Activated CD8-positive, alpha-beta T cell treated with anti-CD3 and anti-CD28 coated beads for 36 hours (primary cell): ENCODE measurements at regions not wholly inside any gene's neighbourhood (a gene's known extent, or its start where the extent isn't known, plus 50 kb on each side); places are given as distances from the start of the nearest gene placed in this dataset.

Experiments
- ATAC-seq: fragments of 200-7000 bp; cut with Tn5 transposase; one replicate; pipeline ENCODE4 v1.10.0; 2021; ENCODE audit warnings: mild to moderate bottlenecking, moderate library complexity
- CTCF ChIA-PET: fragments of 350-600 bp; sonication (Branson Sonifier 250); formaldehyde crosslinking; loops from one replicate; lab custom pipeline; 2021; ENCODE audit warnings: antibody characterized with exemption; lab: Charles Lee
- POLR2A ChIA-PET: fragments of 350-600 bp; sonication (Branson Sonifier 250); formaldehyde crosslinking; loops from one replicate; lab custom pipeline; 2021; ENCODE audit warnings: antibody characterized with exemption; lab: Charles Lee
- DNase-seq: peaks from one replicate; pipeline ENCODE4 v3.0.0-alpha.2; 2020
- H3K27ac Mint-ChIP-seq: one replicate; pipeline ENCODE4 v1.8.0; 2021; ENCODE audit warnings: mild to moderate bottlenecking, mixed read lengths
- H3K27me3 Mint-ChIP-seq: one replicate; pipeline ENCODE4 v1.8.0; 2021; ENCODE audit warnings: mixed read lengths
- H3K36me3 Mint-ChIP-seq: one replicate; pipeline ENCODE4 v1.8.0; 2021; ENCODE audit warnings: low read depth, mixed read lengths
- H3K4me1 Mint-ChIP-seq: one replicate; pipeline ENCODE4 v1.8.0; 2021; ENCODE audit warnings: low read depth, mixed read lengths
- H3K4me3 Mint-ChIP-seq: one replicate; pipeline ENCODE4 v1.8.0; 2021; ENCODE audit warnings: mild to moderate bottlenecking, moderate library complexity, mixed read lengths
- H3K9me3 Mint-ChIP-seq: one replicate; pipeline ENCODE4 v1.8.0; 2021; ENCODE audit warnings: mixed read lengths
- intact Hi-C: fragments of 100-400 bp; cut with micrococcal nuclease; formaldehyde crosslinking; loops from one replicate; pipeline ENCODE4 v1.10.0; 2022
- TF ChIP-seq, protein P1 (sequence below): fragments of 200-600 bp; IDR thresholded peaks from one replicate; pipeline ENCODE4 v1.8.0; 2022; ENCODE audit warnings: antibody characterized with exemption, mild to moderate bottlenecking

DNA sequence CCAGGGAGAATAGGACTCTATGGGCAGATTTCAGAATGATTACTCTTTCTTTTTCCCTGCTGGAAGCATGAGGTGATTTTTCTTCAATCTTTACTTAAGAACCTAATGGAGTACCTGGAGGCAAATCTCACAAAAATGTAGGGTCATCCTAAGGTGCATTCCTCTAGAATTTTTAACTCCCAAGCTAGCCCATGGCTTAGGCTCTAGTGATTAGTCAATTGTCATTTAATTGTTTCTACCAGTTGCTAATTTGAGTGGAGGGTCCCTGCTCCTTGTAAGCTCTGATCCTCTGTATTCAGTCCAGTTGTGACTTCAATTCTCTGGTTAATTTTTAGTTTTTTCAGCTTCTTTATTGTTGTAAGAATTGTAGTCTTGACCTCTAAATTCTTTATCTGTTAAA is 467.0 kb downstream of the HTR1A start:
- no peak overlapping the region for H3K4me3 Mint-ChIP-seq
- H3K9me3 Mint-ChIP-seq, result peaks cover 2% of the 10 kb centered on the region
- CTCF ChIA-PET, result no interaction called here
- no peak overlapping the region for H3K27ac Mint-ChIP-seq
- TF ChIP-seq, protein P1, sequence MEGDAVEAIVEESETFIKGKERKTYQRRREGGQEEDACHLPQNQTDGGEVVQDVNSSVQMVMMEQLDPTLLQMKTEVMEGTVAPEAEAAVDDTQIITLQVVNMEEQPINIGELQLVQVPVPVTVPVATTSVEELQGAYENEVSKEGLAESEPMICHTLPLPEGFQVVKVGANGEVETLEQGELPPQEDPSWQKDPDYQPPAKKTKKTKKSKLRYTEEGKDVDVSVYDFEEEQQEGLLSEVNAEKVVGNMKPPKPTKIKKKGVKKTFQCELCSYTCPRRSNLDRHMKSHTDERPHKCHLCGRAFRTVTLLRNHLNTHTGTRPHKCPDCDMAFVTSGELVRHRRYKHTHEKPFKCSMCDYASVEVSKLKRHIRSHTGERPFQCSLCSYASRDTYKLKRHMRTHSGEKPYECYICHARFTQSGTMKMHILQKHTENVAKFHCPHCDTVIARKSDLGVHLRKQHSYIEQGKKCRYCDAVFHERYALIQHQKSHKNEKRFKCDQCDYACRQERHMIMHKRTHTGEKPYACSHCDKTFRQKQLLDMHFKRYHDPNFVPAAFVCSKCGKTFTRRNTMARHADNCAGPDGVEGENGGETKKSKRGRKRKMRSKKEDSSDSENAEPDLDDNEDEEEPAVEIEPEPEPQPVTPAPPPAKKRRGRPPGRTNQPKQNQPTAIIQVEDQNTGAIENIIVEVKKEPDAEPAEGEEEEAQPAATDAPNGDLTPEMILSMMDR, result no peak
- intact Hi-C loops, result no loop called here
- ATAC-seq (no peak), DNase-seq (no peak)
- POLR2A ChIA-PET, result no interaction called here
- no peaks in the 10 kb centered on the region for H3K4me1 Mint-ChIP-seq
- H3K27me3 Mint-ChIP-seq, result no peaks in the 10 kb centered on the region
- no peaks in the 10 kb centered on the region for H3K36me3 Mint-ChIP-seq

DNA sequence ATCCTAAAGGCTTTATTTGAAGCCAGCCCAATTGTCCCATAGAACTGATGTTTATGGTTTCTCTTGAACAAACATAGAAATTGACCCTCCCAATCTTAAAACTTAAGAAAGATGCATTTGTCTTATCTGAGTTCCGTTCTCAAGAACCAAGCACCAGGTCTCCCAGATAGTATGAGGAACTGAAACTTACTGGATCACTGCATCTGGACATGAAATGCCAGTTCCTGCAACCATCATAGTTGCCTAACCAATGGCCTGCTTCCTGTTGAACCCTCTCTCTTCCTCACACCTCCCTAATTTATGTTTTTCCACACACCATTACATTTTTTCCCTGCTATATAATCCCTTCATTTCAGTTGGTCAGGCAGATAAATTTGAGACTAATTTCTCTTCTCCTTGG is 478.9 kb downstream of the HTR1A start:
- no peaks in the 10 kb centered on the region for H3K9me3 Mint-ChIP-seq
- H3K36me3 Mint-ChIP-seq, result no peaks in the 10 kb centered on the region
- H3K27me3 Mint-ChIP-seq, result no peaks in the 10 kb centered on the region
- ChIA-PET POLR2A (no interaction called here), CTCF (no interaction called here)
- intact Hi-C loops, result no loop called here
- TF ChIP-seq, protein P1, result no peak
- DNase-seq (no peak), ATAC-seq (no peak)
- H3K4me3 Mint-ChIP-seq, result no peak overlapping the region
- no peak overlapping the region for H3K27ac Mint-ChIP-seq
- no peaks in the 10 kb centered on the region for H3K4me1 Mint-ChIP-seq

DNA sequence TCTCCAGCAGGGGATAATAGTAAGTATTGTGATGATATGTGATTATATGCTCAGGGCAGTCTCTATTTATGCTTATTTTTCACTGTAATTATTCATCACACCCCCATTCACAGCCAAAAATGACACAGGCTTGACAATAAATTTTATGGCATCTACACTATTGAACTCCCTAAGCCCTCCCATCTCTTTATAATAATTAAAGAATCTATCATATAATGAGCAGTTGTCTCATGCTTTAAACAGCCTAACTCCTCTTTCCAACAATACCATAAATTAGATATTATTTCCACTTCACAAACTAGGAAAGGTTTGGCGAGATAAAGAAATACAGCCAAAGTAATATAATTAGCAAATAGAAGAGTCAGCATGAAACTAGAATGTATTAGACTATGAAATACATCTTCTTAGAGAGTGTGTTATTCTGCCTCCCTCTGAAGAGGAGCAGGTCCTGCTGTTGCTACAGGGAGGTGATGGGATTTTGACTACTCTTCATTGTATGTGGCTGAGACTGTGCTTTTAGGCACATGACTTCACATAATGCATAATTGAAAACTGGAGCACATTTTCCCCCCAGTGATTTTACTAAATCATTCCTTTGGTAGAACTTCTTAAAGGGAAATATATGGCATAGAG is 488.8 kb downstream of the HTR1A start:
- H3K9me3 Mint-ChIP-seq, result peaks cover 3% of the 10 kb centered on the region
- POLR2A ChIA-PET, result no interaction called here

DNA sequence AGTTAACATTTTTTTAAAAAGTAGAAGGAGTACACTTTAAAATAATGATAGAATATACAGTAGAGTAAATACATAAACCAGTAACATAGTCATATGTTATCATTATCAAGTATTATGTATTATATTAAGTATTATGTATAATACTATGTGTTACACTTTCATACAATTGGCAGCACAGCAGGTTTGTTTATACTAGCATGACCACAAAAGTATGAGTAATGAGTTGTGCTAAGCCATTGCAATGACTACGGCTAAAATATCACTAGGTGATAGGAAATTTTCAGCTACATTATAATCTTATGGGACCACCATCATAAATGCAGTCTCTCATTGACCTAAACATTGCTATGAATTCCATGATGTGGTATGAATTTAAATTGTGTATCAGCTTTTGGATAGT is 506.0 kb downstream of the HTR1A start:
- Mint-ChIP-seq H3K4me1 (no peaks in the 10 kb centered on the region), H3K27me3 (no peaks in the 10 kb centered on the region), H3K36me3 (no peaks in the 10 kb centered on the region), H3K27ac (no peak overlapping the region), H3K4me3 (no peak overlapping the region), H3K9me3 (no peaks in the 10 kb centered on the region)
- TF ChIP-seq, protein P1, result no peak
- POLR2A ChIA-PET, result no interaction called here
- DNase-seq (no peak), ATAC-seq (no peak)
- CTCF ChIA-PET, result no interaction called here
- intact Hi-C loops, result no loop called here

More for the DNA sequence above, 488.8 kb downstream of the HTR1A start:
- Mint-ChIP-seq H3K27ac (no peak overlapping the region), H3K36me3 (no peaks in the 10 kb centered on the region), H3K4me1 (no peaks in the 10 kb centered on the region), H3K4me3 (no peak overlapping the region), H3K27me3 (no peaks in the 10 kb centered on the region)
- DNase-seq (no peak), ATAC-seq (no peak)
- CTCF ChIA-PET, result no interaction called here
- intact Hi-C loops, result no loop called here
- TF ChIP-seq, protein P1, result no peak

DNA sequence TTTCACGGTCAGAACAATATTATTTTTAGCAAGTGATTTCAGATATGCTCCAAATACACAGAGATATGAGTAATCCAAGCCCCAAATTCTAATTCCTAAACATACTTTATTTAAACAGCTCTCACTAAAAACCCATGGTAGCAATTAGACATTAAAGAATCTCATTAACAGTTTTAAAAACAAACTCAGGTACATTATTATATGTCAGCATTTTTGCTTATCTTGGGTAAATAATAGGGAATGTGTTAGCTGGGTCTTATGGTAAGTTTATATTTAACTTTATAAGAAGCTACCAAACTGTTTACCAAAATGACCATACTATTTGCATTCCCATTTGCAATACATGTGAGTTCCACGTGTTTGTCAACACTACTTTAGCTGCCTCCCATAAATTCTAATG is 511.1 kb downstream of the HTR1A start:
- intact Hi-C loops, result no loop called here
- ATAC-seq, result no peak
- TF ChIP-seq, protein P1, result no peak
- Mint-ChIP-seq H3K4me1 (no peaks in the 10 kb centered on the region), H3K9me3 (no peaks in the 10 kb centered on the region), H3K4me3 (no peak overlapping the region), H3K27me3 (no peaks in the 10 kb centered on the region), H3K36me3 (no peaks in the 10 kb centered on the region), H3K27ac (no peak overlapping the region)
- ChIA-PET CTCF (no interaction called here), POLR2A (no interaction called here)
- no peak for DNase-seq
